WTC11 (cell line): ENCODE measurements at regions not wholly inside any gene's neighbourhood (a gene's known extent, or its start where the extent isn't known, plus 50 kb on each side); places are given as distances from the start of the nearest gene placed in this dataset.

Source experiments
- ATAC-seq: fragments of 200-7000 bp; cut with Tn5 transposase; 2 replicates; pipeline ENCODE4 v1.10.0; 2021; ENCODE audit warnings: mild to moderate bottlenecking, moderate library complexity
- CTCF ChIA-PET: fragments of 300-600 bp; sonication (Branson Sonifier 250); formaldehyde crosslinking; loops from one replicate; lab custom pipeline; 2021; ENCODE audit warnings: antibody characterized with exemption; lab: Charles Lee
- POLR2A ChIA-PET: fragments of 350-600 bp; sonication (Branson Sonifier 250); formaldehyde crosslinking; loops from one replicate; lab custom pipeline; 2021; ENCODE audit warnings: antibody characterized with exemption; lab: Charles Lee
- DNase-seq: peaks from one replicate; pipeline ENCODE4 v3.0.0; 2021; ENCODE audit warnings: low spot score
- H3K27ac Mint-ChIP-seq: 2 replicates; pipeline ENCODE4 v1.8.0; 2021; ENCODE audit warnings: mixed read lengths
- H3K27me3 Mint-ChIP-seq: 2 replicates; pipeline ENCODE4 v1.8.0; 2021; ENCODE audit warnings: low read depth, mild to moderate bottlenecking, moderate library complexity, mixed read lengths
- H3K36me3 Mint-ChIP-seq: 2 replicates; pipeline ENCODE4 v1.8.0; 2021; ENCODE audit warnings: mixed read lengths
- H3K4me1 Mint-ChIP-seq: 2 replicates; pipeline ENCODE4 v1.8.0; 2022; ENCODE audit warnings: mixed read lengths
- H3K4me3 Mint-ChIP-seq: 2 replicates; pipeline ENCODE4 v1.8.0; 2021; ENCODE audit warnings: mild to moderate bottlenecking, moderate library complexity, mixed read lengths
- H3K9me3 Mint-ChIP-seq: 2 replicates; pipeline ENCODE4 v1.8.0; 2021; ENCODE audit warnings: mixed read lengths
- AFF4 ChIP-seq: sonication (generic); formaldehyde crosslinking; IDR thresholded peaks from 2 replicates; pipeline ENCODE4 v1.8.1; 2023; ENCODE audit warnings: mild to moderate bottlenecking, missing genetic modification reagents, borderline replicate concordance
- ESRRA ChIP-seq: sonication (generic); formaldehyde crosslinking; IDR thresholded peaks from 2 replicates; pipeline ENCODE4 v1.8.1; 2022; ENCODE audit warnings: mild to moderate bottlenecking, missing genetic modification reagents, borderline replicate concordance
- FOXP1 ChIP-seq: sonication (generic); formaldehyde crosslinking; IDR thresholded peaks from 2 replicates; pipeline ENCODE4 v1.8.0; 2022; ENCODE audit warnings: missing genetic modification reagents, mild to moderate bottlenecking, moderate library complexity, borderline replicate concordance
- GRHL2 ChIP-seq: fragments of 250-450 bp; sonication (Bioruptor Pico); IDR thresholded peaks from 2 replicates; pipeline ENCODE4 v1.8.0; 2022; ENCODE audit warnings: mild to moderate bottlenecking, moderate library complexity; ENCODE audit not compliant: insufficient replicate concordance, severe bottlenecking
- HMGA2 ChIP-seq: fragments of 250-450 bp; sonication (Bioruptor Pico); IDR thresholded peaks from 2 replicates; pipeline ENCODE4 v1.4.0; 2021; ENCODE audit warnings: mild to moderate bottlenecking, moderate library complexity
- NR3C1 ChIP-seq: sonication (generic); formaldehyde crosslinking; conservative IDR thresholded peaks from 2 replicates; pipeline ENCODE4 v1.8.1; 2023; ENCODE audit warnings: low read depth, mild to moderate bottlenecking, missing genetic modification reagents
- PRRX2 ChIP-seq: fragments of 250-450 bp; sonication (Bioruptor Pico); IDR thresholded peaks from 2 replicates; pipeline ENCODE4 v1.8.0; 2021; ENCODE audit warnings: mild to moderate bottlenecking
- RELA ChIP-seq: sonication (generic); formaldehyde crosslinking; IDR thresholded peaks from 2 replicates; pipeline ENCODE4 v1.8.1; 2022; ENCODE audit warnings: missing genetic modification reagents, mild to moderate bottlenecking, borderline replicate concordance
- RORB ChIP-seq: fragments of 250-450 bp; sonication (Bioruptor Pico); IDR thresholded peaks from 2 replicates; pipeline ENCODE4 v1.9.0; 2021; ENCODE audit warnings: mild to moderate bottlenecking
- SP1 ChIP-seq: sonication (generic); formaldehyde crosslinking; conservative IDR thresholded peaks from 2 replicates; pipeline ENCODE4 v1.8.1; 2022; ENCODE audit warnings: missing genetic modification reagents
- TEAD1 ChIP-seq: sonication (generic); formaldehyde crosslinking; IDR thresholded peaks from 2 replicates; pipeline ENCODE4 v1.8.0; 2022; ENCODE audit warnings: mild to moderate bottlenecking, missing genetic modification reagents
- ZNF219 ChIP-seq: sonication (generic); formaldehyde crosslinking; IDR thresholded peaks from 2 replicates; pipeline ENCODE4 v1.8.0; 2023; ENCODE audit warnings: missing genetic modification reagents, mild to moderate bottlenecking, borderline replicate concordance
- ZNF396 ChIP-seq: fragments of 250-450 bp; sonication (Bioruptor Pico); IDR thresholded peaks from 2 replicates; pipeline ENCODE4 v1.8.0; 2021; ENCODE audit warnings: mild to moderate bottlenecking, moderate library complexity, borderline replicate concordance
- ZNF416 ChIP-seq: fragments of 250-450 bp; sonication (Bioruptor Pico); IDR thresholded peaks from 2 replicates; pipeline ENCODE4 v1.9.0; 2021; ENCODE audit warnings: mild to moderate bottlenecking, inconsistent platforms
- ZNF425 ChIP-seq: fragments of 250-450 bp; sonication (Bioruptor Pico); conservative IDR thresholded peaks from 2 replicates; pipeline ENCODE4 v1.9.0; 2021; ENCODE audit warnings: mild to moderate bottlenecking
- TF ChIP-seq, protein P1 (sequence below): sonication (generic); formaldehyde crosslinking; IDR thresholded peaks from 2 replicates; pipeline ENCODE4 v1.8.1; 2022; ENCODE audit warnings: low read depth, mild to moderate bottlenecking, moderate library complexity, missing genetic modification reagents, borderline replicate concordance
- TF ChIP-seq, protein P2 (sequence below): fragments of 250-450 bp; sonication (Bioruptor Pico); IDR thresholded peaks from 2 replicates; pipeline ENCODE4 v1.9.0; 2021; ENCODE audit warnings: mild to moderate bottlenecking

DNA sequence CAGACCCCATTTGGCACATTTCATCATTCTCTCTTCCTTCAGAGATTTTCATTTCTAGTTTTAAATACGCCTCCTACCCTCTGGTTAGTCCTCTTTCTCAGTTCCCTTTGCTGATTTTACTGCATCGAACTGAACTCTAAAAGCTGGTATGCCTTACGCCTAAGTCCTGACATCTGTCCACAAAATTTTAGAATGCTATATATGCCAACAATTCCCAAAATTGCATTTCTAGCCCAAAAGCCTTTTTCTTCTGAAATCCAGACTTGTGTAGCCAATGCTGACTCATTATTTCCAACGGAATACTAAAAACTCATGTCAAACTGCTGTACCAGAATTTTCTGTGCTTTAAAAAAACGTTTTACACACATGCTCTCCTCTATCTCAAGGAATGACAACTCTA lies 1124.4 kb upstream of the TENM4 start:
- CTCF ChIA-PET, result no interaction called here
- no peak overlapping the region for H3K27ac Mint-ChIP-seq
- no peaks in the 10 kb centered on the region for H3K9me3 Mint-ChIP-seq
- H3K4me3 Mint-ChIP-seq, result no peak overlapping the region
- H3K4me1 Mint-ChIP-seq, result peaks cover 16% of the 10 kb centered on the region; the same call in 1 of the 2 replicates
- TF ChIP-seq HMGA2 (CRISPR knock-in tag) (no peak), RELA (CRISPR knock-in tag) (no peak), ZNF396 (CRISPR knock-in tag) (no peak), RORB (no peak), ZNF219 (no peak), PRRX2 (CRISPR knock-in tag) (no peak), GRHL2 (CRISPR knock-in tag) (no peak), AFF4 (no peak), ZNF416 (CRISPR knock-in tag) (no peak), NR3C1 (no peak)
- ATAC-seq, result no peak
- POLR2A ChIA-PET, result no interaction called here
- no peak for DNase-seq
- no peaks in the 10 kb centered on the region for H3K36me3 Mint-ChIP-seq
- H3K27me3 Mint-ChIP-seq, result no peaks in the 10 kb centered on the region

DNA sequence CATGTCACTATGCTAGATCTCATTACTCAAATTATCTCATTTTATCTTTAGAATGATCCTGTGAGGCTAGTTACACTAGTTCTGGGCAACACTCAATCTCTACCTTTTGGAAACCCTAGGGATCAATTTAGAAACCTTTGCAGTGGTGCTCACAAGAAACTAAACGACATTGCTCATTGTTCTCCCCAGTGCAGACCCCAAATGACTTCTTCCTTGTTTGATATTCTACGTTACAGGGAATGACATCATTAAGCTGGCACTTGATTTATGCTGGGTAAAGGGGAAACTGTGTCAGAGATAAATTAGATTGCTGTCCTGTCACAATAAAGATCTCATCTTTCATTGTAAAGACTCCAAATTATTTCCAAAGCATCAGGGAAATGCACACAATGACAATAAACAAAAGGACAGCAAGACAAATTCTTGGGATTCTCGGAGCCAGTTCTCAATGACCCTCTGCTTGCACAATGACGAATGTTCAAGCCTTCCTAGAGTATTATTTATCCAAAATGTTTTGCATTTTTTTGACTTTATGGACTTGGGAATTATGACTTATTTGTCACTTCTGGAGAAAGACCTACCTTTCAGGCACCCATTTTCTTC lies 1121.8 kb upstream of the TENM4 start:
- H3K27ac Mint-ChIP-seq, result no peak overlapping the region
- ATAC-seq (no peak), DNase-seq (no peak)
- H3K4me3 Mint-ChIP-seq, result no peak overlapping the region
- no peaks in the 10 kb centered on the region for H3K36me3 Mint-ChIP-seq
- TF ChIP-seq NR3C1 (no peak), ZNF425 (CRISPR knock-in tag) (no peak), GRHL2 (CRISPR knock-in tag) (no peak), FOXP1 (no peak), RORB (no peak), ESRRA (CRISPR knock-in tag) (no peak)
- no peaks in the 10 kb centered on the region for H3K27me3 Mint-ChIP-seq
- ChIA-PET CTCF (no interaction called here), POLR2A (interaction anchor here (0.7 kb wide), 1 partner anchor 16 kb away, joined by 7 read pairs; no protein-coding TSS in a partner anchor)
- H3K4me1 Mint-ChIP-seq, result peaks cover 16% of the 10 kb centered on the region; the same call in 1 of the 2 replicates
- no peaks in the 10 kb centered on the region for H3K9me3 Mint-ChIP-seq

DNA sequence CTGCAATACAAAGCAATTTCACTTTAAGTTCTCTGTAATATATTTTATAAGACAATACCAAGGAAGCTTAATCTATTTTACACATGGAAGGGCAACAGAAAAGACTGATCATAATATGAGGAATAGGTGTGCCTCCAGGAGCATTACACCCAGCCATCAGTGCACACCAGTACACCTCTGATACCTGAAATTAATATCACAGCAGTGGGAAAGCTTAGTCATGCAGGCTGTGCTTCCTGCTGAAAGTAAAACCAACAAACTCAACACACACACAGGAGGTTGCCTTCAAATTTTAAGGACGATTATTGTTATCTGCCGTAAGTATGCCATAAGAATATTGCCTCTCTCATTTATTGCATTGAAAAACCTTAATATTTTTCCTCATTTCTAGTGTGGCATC lies 1119.1 kb upstream of the TENM4 start:
- DNase-seq (no peak), ATAC-seq (no peak)
- no peaks in the 10 kb centered on the region for H3K27me3 Mint-ChIP-seq
- peaks cover 16% of the 10 kb centered on the region; the same call in 1 of the 2 replicates for H3K4me1 Mint-ChIP-seq
- H3K27ac Mint-ChIP-seq, result no peak overlapping the region
- TF ChIP-seq ESRRA (CRISPR knock-in tag) (no peak), ZNF396 (CRISPR knock-in tag) (no peak)
- POLR2A ChIA-PET, result no interaction called here
- H3K4me3 Mint-ChIP-seq, result no peak overlapping the region
- H3K9me3 Mint-ChIP-seq, result no peaks in the 10 kb centered on the region
- CTCF ChIA-PET, result no interaction called here
- no peaks in the 10 kb centered on the region for H3K36me3 Mint-ChIP-seq

DNA sequence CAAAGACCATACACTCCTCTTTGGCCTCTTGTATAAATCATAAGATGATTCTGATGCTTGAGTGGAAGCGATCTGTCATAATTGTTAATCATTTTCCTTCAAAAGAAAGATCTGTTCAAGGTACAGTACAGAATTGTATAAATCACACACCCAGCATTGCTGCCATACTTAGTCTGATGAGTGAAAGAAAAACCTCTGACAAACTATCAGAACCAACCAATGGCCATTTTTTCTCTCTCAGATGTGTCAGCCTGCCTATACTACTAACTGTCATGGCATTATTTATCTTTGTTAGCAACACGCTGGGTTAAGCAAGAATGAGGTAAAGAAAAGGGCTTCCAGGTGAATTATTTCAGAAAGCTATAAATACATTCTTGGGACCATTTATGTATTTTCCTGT lies 1112.7 kb upstream of the TENM4 start:
- Mint-ChIP-seq H3K36me3 (no peaks in the 10 kb centered on the region), H3K27ac (no peak overlapping the region), H3K4me1 (no peaks in the 10 kb centered on the region), H3K9me3 (no peaks in the 10 kb centered on the region), H3K4me3 (no peak overlapping the region), H3K27me3 (no peaks in the 10 kb centered on the region)
- ChIA-PET POLR2A (no interaction called here), CTCF (no interaction called here)
- DNase-seq (no peak), ATAC-seq (no peak)
- TF ChIP-seq TEAD1 (no peak), SP1 (CRISPR knock-in tag) (no peak)
- TF ChIP-seq, protein P1, sequence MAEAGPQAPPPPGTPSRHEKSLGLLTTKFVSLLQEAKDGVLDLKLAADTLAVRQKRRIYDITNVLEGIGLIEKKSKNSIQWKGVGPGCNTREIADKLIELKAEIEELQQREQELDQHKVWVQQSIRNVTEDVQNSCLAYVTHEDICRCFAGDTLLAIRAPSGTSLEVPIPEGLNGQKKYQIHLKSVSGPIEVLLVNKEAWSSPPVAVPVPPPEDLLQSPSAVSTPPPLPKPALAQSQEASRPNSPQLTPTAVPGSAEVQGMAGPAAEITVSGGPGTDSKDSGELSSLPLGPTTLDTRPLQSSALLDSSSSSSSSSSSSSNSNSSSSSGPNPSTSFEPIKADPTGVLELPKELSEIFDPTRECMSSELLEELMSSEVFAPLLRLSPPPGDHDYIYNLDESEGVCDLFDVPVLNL (CRISPR knock-in tag), result no peak
- TF ChIP-seq, protein P2, sequence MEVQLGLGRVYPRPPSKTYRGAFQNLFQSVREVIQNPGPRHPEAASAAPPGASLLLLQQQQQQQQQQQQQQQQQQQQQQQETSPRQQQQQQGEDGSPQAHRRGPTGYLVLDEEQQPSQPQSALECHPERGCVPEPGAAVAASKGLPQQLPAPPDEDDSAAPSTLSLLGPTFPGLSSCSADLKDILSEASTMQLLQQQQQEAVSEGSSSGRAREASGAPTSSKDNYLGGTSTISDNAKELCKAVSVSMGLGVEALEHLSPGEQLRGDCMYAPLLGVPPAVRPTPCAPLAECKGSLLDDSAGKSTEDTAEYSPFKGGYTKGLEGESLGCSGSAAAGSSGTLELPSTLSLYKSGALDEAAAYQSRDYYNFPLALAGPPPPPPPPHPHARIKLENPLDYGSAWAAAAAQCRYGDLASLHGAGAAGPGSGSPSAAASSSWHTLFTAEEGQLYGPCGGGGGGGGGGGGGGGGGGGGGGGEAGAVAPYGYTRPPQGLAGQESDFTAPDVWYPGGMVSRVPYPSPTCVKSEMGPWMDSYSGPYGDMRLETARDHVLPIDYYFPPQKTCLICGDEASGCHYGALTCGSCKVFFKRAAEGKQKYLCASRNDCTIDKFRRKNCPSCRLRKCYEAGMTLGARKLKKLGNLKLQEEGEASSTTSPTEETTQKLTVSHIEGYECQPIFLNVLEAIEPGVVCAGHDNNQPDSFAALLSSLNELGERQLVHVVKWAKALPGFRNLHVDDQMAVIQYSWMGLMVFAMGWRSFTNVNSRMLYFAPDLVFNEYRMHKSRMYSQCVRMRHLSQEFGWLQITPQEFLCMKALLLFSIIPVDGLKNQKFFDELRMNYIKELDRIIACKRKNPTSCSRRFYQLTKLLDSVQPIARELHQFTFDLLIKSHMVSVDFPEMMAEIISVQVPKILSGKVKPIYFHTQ (CRISPR knock-in tag), result no peak
